Stomach smooth muscle (tissue), 2 donors: ENCODE measurements at regions not wholly inside any gene's neighbourhood (a gene's known extent, or its start where the extent isn't known, plus 50 kb on each side); places are given as distances from the start of the nearest gene placed in this dataset.
A peak's percentile ranks its signal among the peaks of the same experiment; 100 is the strongest.
"Not testable (repeated sequence)": the region's sequence is repeated elsewhere in the genome, so short reads cannot be mapped to it uniquely, and the experiment has no call there.

Source experiments
- H3K27ac ChIP-seq: one replicate; pipeline ENCODE4 v1.7.0; 2013; ENCODE audit warnings: mild to moderate bottlenecking, low read length, inconsistent platforms
- H3K27me3 ChIP-seq, 2 donors: one replicate each; pipeline ENCODE4 v1.7.0; 2013; ENCODE audit warnings: low read length in 2 of 2; ENCODE audit not compliant: insufficient read depth in 2 of 2, control insufficient read depth in 1 of 2
- H3K36me3 ChIP-seq, 2 donors: one replicate each; pipeline ENCODE4 v1.7.0; 2013; ENCODE audit warnings: low read length in 2 of 2; ENCODE audit not compliant: control insufficient read depth in 2 of 2, insufficient read depth in 2 of 2
- H3K4me1 ChIP-seq: one replicate; pipeline ENCODE4 v1.7.0; 2013; ENCODE audit warnings: low read length; ENCODE audit not compliant: control insufficient read depth, insufficient read depth
- H3K4me3 ChIP-seq, 2 donors: one replicate each; pipeline ENCODE4 v1.7.0; 2013; ENCODE audit warnings: low read length in 2 of 2
- H3K9ac ChIP-seq, 2 donors: one replicate each; pipeline ENCODE4 v1.7.0; 2013; ENCODE audit warnings: low read length in 2 of 2, mild to moderate bottlenecking in 1 of 2
- H3K9me3 ChIP-seq, 2 donors: one replicate each; pipeline ENCODE4 v1.7.0; 2013; ENCODE audit warnings: low read length in 2 of 2; ENCODE audit not compliant: control insufficient read depth in 2 of 2
- donor health status: healthy.
- donor health status: Pancreatic carcinoma.

- H3K36me3 ChIP-seq, result peaks cover 0 to 2% of the 10 kb centered on the region in 2 donors
- H3K9me3 ChIP-seq, result no peaks in the 10 kb centered on the region
- no peak overlapping the region for H3K4me3 ChIP-seq
- H3K27ac ChIP-seq, result no peak overlapping the region
- no peaks in the 10 kb centered on the region for H3K27me3 ChIP-seq
- H3K4me1 ChIP-seq, result peaks cover 12% of the 10 kb centered on the region
- no peak overlapping the region for H3K9ac ChIP-seq
Measured at GRCh38 chr14:89473989-89474388, 57.0 kb upstream of the FOXN3 start.

- peaks cover 12% of the 10 kb centered on the region for H3K4me1 ChIP-seq
- no peak overlapping the region for H3K27ac ChIP-seq
- H3K36me3 ChIP-seq, result peaks cover 0 to 2% of the 10 kb centered on the region in 2 donors
- no peaks in the 10 kb centered on the region for H3K27me3 ChIP-seq
- H3K9ac ChIP-seq, result no peak overlapping the region
- H3K9me3 ChIP-seq, result no peaks in the 10 kb centered on the region
- no peak overlapping the region for H3K4me3 ChIP-seq
Measured at GRCh38 chr14:89473569-89473968, 56.5 kb upstream of the FOXN3 start.

GRCh38 chr14:89470401-89470800, 53.4 kb upstream of the FOXN3 start:
- no peak overlapping the region for H3K4me3 ChIP-seq
- no peaks in the 10 kb centered on the region for H3K9me3 ChIP-seq
- no peak overlapping the region for H3K27ac ChIP-seq
- no peaks in the 10 kb centered on the region for H3K27me3 ChIP-seq
- peaks cover 12% of the 10 kb centered on the region for H3K4me1 ChIP-seq
- no peak overlapping the region for H3K9ac ChIP-seq
- H3K36me3 ChIP-seq, result no peaks in the 10 kb centered on the region

GRCh38 chr14:89469210-89470198, 52.5 kb upstream of the FOXN3 start:
- Histone ChIP-seq H3K4me3 (no peak overlapping the region), H3K9ac (no peak overlapping the region), H3K36me3 (no peaks in the 10 kb centered on the region), H3K27ac (peak overlapping the region; percentile 41), H3K4me1 (peaks cover 12% of the 10 kb centered on the region), H3K9me3 (no peaks in the 10 kb centered on the region), H3K27me3 (no peaks in the 10 kb centered on the region)

- Histone ChIP-seq H3K27me3 (no peaks in the 10 kb centered on the region), H3K4me1 (peaks cover 12% of the 10 kb centered on the region), H3K9ac (no peak overlapping the region), H3K4me3 (no peak overlapping the region), H3K9me3 (no peaks in the 10 kb centered on the region), H3K27ac (no peak overlapping the region), H3K36me3 (no peaks in the 10 kb centered on the region)
Measured at GRCh38 chr14:89468566-89468965, 51.5 kb upstream of the FOXN3 start.

GRCh38 chr14:89468030-89468429, 51.0 kb upstream of the FOXN3 start:
- H3K9ac ChIP-seq, H3K36me3 ChIP-seq, H3K27ac ChIP-seq, H3K9me3 ChIP-seq, H3K4me3 ChIP-seq, H3K27me3 ChIP-seq: not testable (repeated sequence)
- H3K4me1 ChIP-seq, result peaks cover 12% of the 10 kb centered on the region

- no peak overlapping the region for H3K27ac ChIP-seq
- H3K9ac ChIP-seq, result no peak overlapping the region
- H3K36me3 ChIP-seq, result no peaks in the 10 kb centered on the region
- no peak overlapping the region for H3K4me3 ChIP-seq
- H3K4me1 ChIP-seq, result peaks cover 12% of the 10 kb centered on the region
- no peaks in the 10 kb centered on the region for H3K9me3 ChIP-seq
- H3K27me3 ChIP-seq, result no peaks in the 10 kb centered on the region
Measured at GRCh38 chr14:89466944-89467343, 49.9 kb upstream of the FOXN3 start.
